Astrocyte (in vitro differentiated cells and primary cell): ENCODE measurements at regions not wholly inside any gene's neighbourhood (a gene's known extent, or its start where the extent isn't known, plus 50 kb on each side); places are given as distances from the start of the nearest gene placed in this dataset.

Experiments used
- DNase-seq: peaks from one replicate; pipeline ENCODE4 v3.0.0-alpha.2; 2010; ENCODE audit warnings: low read depth
- FAIRE-seq: peaks from 2 replicates; lab custom pipeline; 2011; peaks lifted over from hg19 to GRCh38; lab: Jason Lieb, UNC
- H2AFZ ChIP-seq: 2 replicates; pipeline ENCODE4 v1.6.0; 2012; ENCODE audit warnings: low read depth, low read length, inconsistent platforms
- H3K27ac ChIP-seq: 2 replicates; pipeline ENCODE4 v1.5.1; 2011; ENCODE audit warnings: low read depth, low read length, inconsistent platforms
- H3K27me3 ChIP-seq: 2 replicates; pipeline ENCODE4 v1.6.0; 2011; ENCODE audit warnings: low read length, inconsistent platforms; ENCODE audit not compliant: insufficient read depth
- H3K36me3 ChIP-seq: 2 replicates; pipeline ENCODE4 v1.5.1; 2011; ENCODE audit warnings: low read length, inconsistent platforms; ENCODE audit not compliant: insufficient read depth
- H3K4me1 ChIP-seq: 2 replicates; pipeline ENCODE4 v1.5.1; 2011; ENCODE audit warnings: low read length, inconsistent platforms; ENCODE audit not compliant: insufficient read depth
- H3K4me2 ChIP-seq: 2 replicates; pipeline ENCODE4 v1.6.0; 2012; ENCODE audit warnings: low read length, inconsistent platforms
- H3K4me3 ChIP-seq: 2 replicates; pipeline ENCODE4 v1.5.1; 2011; ENCODE audit warnings: low read depth, mild to moderate bottlenecking, low read length, inconsistent platforms; ENCODE audit not compliant: insufficient read depth
- H3K79me2 ChIP-seq: 2 replicates; pipeline ENCODE4 v1.6.0; 2012; ENCODE audit warnings: mild to moderate bottlenecking, low read length, inconsistent platforms; ENCODE audit not compliant: insufficient read depth
- H3K9ac ChIP-seq: 2 replicates; pipeline ENCODE4 v1.6.0; 2012; ENCODE audit warnings: mild to moderate bottlenecking, low read length, inconsistent platforms
- H3K9me3 ChIP-seq: 2 replicates; pipeline ENCODE4 v1.5.1; 2012; ENCODE audit warnings: low read depth, mild to moderate bottlenecking, low read length, inconsistent platforms; ENCODE audit not compliant: insufficient read depth
- H4K20me1 ChIP-seq: 2 replicates; pipeline ENCODE4 v1.6.0; 2012; ENCODE audit warnings: low read length, inconsistent platforms; ENCODE audit not compliant: insufficient read depth
- H3K27ac Mint-ChIP-seq: one replicate; pipeline ENCODE4 v1.8.0; 2021; ENCODE audit warnings: mild to moderate bottlenecking, mixed read lengths; ENCODE audit not compliant: unreplicated experiment
- H3K27me3 Mint-ChIP-seq: one replicate; pipeline ENCODE4 v1.8.0; 2021; ENCODE audit warnings: low read depth, mixed read lengths; ENCODE audit not compliant: unreplicated experiment
- H3K36me3 Mint-ChIP-seq: one replicate; pipeline ENCODE4 v1.8.0; 2021; ENCODE audit warnings: low read depth, mixed read lengths; ENCODE audit not compliant: unreplicated experiment
- H3K4me1 Mint-ChIP-seq: one replicate; pipeline ENCODE4 v1.8.0; 2021; ENCODE audit warnings: low read depth, mixed read lengths; ENCODE audit not compliant: unreplicated experiment
- H3K4me3 Mint-ChIP-seq: one replicate; pipeline ENCODE4 v1.8.0; 2021; ENCODE audit warnings: mild to moderate bottlenecking, moderate library complexity, mixed read lengths; ENCODE audit not compliant: unreplicated experiment
- H3K9me3 Mint-ChIP-seq: one replicate; pipeline ENCODE4 v1.8.0; 2021; ENCODE audit warnings: mild to moderate bottlenecking, mixed read lengths; ENCODE audit not compliant: unreplicated experiment
- EZH2 ChIP-seq: IDR thresholded peaks from 2 replicates; pipeline ENCODE4 v1.6.1; 2012; ENCODE audit warnings: mild to moderate bottlenecking, low read length, inconsistent platforms; ENCODE audit not compliant: insufficient read depth
- TF ChIP-seq, protein P1 (sequence below): IDR thresholded peaks from 2 replicates; pipeline ENCODE4 v1.5.1; 2011; ENCODE audit warnings: low read depth, mild to moderate bottlenecking, inconsistent platforms, low read length, moderate library complexity; ENCODE audit not compliant: insufficient read depth

DNA sequence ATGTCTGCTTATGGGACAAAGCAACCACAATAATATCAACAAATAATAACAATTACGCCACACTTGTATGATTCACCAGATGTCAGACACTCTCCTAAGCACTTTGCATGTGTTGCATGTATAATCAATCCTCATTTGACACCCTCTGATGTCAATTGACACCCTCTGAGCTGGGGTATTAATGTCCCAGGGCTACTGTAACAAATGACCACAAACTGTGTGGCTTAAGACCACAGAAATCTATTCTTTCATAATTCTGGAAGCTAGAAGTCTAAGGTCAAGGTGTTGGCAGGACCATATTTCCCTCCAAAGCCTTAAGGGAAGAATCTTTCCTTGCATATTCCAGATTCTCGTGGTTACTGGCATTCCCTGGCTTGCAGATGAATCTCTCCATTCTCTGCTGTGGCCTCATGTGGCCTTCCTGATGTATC, 112.7 kb downstream of the NPIPB5 start:
- H3K4me1 Mint-ChIP-seq = no peaks in the 10 kb centered on the region

DNA sequence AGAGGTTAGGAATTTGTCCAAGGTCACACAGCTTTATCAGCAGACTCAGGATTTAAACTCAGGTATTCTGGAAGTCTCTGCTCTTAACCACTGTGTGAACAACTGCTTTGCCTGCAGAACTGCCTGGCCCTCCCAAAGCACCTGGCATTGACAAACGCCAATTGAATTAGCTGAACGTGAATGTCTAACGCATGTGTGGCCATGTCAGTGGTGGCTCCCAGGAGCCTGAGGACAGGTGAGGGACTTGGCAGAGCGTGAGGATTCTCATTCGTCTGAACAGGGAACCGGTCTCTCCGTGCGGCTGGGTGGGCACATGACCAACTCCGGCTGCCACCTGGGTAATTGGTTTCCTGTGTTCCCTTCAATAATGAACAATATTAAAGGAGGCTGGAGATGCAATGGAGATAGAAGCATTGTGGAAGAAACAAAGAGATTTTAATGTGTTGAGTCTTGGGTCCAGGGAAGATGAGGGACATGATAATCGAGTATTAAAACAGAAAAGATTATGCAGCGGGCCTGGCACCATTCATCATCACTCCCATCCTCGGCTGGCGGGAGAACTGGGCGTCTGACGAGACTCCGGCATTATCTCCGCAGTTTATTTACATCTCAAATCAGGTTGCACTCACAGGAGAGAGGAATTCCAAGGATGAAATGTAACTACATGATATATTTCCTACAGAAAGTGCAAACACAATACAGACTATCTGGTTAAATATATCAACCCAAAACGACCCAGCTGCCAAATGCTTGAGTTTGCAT, 113.5 kb downstream of the NPIPB5 start:
- no peaks in the 10 kb centered on the region for H3K4me1 Mint-ChIP-seq

More for the DNA sequence above, 112.7 kb downstream of the NPIPB5 start:
- Mint-ChIP-seq H3K27me3 (peaks cover 11% of the 10 kb centered on the region), H3K4me3 (no peak overlapping the region), H3K9me3 (no peaks in the 10 kb centered on the region), H3K36me3 (no peaks in the 10 kb centered on the region), H3K27ac (no peak overlapping the region)
- Histone ChIP-seq H3K4me1 (no peaks in the 10 kb centered on the region), H4K20me1 (no peaks in the 10 kb centered on the region), H3K9ac (no peak overlapping the region), H3K4me3 (no peak overlapping the region), H3K36me3 (no peaks in the 10 kb centered on the region), H3K27ac (no peak overlapping the region), H3K79me2 (no peaks in the 10 kb centered on the region), H3K9me3 (no peaks in the 10 kb centered on the region), H3K4me2 (no peak overlapping the region), H2AFZ (no peak overlapping the region), H3K27me3 (no peaks in the 10 kb centered on the region)
- no peak for FAIRE-seq
- TF ChIP-seq, protein P1, sequence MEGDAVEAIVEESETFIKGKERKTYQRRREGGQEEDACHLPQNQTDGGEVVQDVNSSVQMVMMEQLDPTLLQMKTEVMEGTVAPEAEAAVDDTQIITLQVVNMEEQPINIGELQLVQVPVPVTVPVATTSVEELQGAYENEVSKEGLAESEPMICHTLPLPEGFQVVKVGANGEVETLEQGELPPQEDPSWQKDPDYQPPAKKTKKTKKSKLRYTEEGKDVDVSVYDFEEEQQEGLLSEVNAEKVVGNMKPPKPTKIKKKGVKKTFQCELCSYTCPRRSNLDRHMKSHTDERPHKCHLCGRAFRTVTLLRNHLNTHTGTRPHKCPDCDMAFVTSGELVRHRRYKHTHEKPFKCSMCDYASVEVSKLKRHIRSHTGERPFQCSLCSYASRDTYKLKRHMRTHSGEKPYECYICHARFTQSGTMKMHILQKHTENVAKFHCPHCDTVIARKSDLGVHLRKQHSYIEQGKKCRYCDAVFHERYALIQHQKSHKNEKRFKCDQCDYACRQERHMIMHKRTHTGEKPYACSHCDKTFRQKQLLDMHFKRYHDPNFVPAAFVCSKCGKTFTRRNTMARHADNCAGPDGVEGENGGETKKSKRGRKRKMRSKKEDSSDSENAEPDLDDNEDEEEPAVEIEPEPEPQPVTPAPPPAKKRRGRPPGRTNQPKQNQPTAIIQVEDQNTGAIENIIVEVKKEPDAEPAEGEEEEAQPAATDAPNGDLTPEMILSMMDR = no peak
- no peak for TF ChIP-seq EZH2
- DNase-seq = peak; percentile 81

More for the DNA sequence above, 113.5 kb downstream of the NPIPB5 start:
- no peaks in the 10 kb centered on the region for H3K36me3 ChIP-seq
- DNase-seq = no peak
- H3K79me2 ChIP-seq = no peaks in the 10 kb centered on the region
- FAIRE-seq = no peak
- TF ChIP-seq, protein P1 = no peak
- no peak for TF ChIP-seq EZH2
- H3K9ac ChIP-seq = no peak overlapping the region
- Mint-ChIP-seq H3K27me3 (peaks cover 5% of the 10 kb centered on the region), H3K9me3 (no peaks in the 10 kb centered on the region), H3K4me3 (no peak overlapping the region), H3K36me3 (no peaks in the 10 kb centered on the region), H3K27ac (no peak overlapping the region)
- no peak overlapping the region for H3K4me3 ChIP-seq
- no peaks in the 10 kb centered on the region for H3K27me3 ChIP-seq
- no peaks in the 10 kb centered on the region for H3K9me3 ChIP-seq
- H3K4me1 ChIP-seq = no peaks in the 10 kb centered on the region
- H4K20me1 ChIP-seq = no peaks in the 10 kb centered on the region
- H3K4me2 ChIP-seq = no peak overlapping the region
- no peak overlapping the region for H2AFZ ChIP-seq
- no peak overlapping the region for H3K27ac ChIP-seq
